Sigmoid colon (tissue), 4 donors: ENCODE measurements at regions not wholly inside any gene's neighbourhood (a gene's known extent, or its start where the extent isn't known, plus 50 kb on each side); places are given as distances from the start of the nearest gene placed in this dataset.

Experiments
- EP300 ChIP-seq, 4 donors: sonication (generic); formaldehyde crosslinking; IDR thresholded peaks; one replicate each; pipeline ENCODE4 v1.6.1; 2017; ENCODE audit warnings: antibody characterized with exemption in 4 of 4
- POLR2A ChIP-seq, 2 donors: fragments of 450-650 bp; IDR thresholded peaks; one replicate each; pipeline ENCODE4 v1.6.1; 2016; ENCODE audit warnings: antibody characterized with exemption in 2 of 2, mild to moderate bottlenecking in 2 of 2, moderate library complexity in 2 of 2
- TF ChIP-seq, protein P1 (sequence below), 4 experiments: fragments of 450-650 bp in 3 of 4; fragments of 200-600 bp in 1 of 4; IDR thresholded peaks; one replicate each; pipeline ENCODE4 v1.5.1; 2016 to 2019; ENCODE audit warnings: antibody characterized with exemption in 4 of 4, mild to moderate bottlenecking in 3 of 4, moderate library complexity in 2 of 4

DNA sequence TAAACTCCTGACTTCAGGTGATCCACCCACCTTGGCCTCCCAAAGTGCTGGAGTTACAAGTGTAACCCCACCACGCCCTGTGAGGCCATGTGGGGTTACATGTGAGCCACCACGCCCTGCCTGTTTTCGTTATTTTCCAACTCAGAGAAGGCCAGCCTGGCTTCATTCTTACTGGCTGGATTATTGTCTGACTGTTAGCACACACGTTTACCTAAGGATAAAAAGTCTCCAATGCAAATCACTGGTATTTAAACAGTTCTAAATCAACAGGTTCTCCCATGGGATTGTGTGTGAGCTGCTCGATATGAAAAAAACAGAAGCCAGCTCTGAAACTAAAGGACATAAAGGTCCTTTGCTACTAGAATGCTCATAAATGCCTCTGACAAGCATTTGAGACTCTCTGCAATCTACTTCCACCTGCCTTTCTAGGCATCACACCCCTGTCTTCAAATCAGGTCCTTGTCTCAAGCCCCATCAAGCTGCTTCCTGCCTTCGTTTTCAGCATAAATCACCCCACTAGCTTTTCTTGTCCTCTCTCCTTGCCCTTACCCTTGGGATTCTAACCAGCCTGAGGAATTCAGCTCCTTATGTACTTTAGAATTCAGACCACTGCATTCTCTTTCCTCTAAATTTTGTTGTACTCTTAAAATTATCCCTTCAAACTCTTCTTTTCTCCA is 265.0 kb downstream of the DUSP6 start:
- TF ChIP-seq, protein P1, sequence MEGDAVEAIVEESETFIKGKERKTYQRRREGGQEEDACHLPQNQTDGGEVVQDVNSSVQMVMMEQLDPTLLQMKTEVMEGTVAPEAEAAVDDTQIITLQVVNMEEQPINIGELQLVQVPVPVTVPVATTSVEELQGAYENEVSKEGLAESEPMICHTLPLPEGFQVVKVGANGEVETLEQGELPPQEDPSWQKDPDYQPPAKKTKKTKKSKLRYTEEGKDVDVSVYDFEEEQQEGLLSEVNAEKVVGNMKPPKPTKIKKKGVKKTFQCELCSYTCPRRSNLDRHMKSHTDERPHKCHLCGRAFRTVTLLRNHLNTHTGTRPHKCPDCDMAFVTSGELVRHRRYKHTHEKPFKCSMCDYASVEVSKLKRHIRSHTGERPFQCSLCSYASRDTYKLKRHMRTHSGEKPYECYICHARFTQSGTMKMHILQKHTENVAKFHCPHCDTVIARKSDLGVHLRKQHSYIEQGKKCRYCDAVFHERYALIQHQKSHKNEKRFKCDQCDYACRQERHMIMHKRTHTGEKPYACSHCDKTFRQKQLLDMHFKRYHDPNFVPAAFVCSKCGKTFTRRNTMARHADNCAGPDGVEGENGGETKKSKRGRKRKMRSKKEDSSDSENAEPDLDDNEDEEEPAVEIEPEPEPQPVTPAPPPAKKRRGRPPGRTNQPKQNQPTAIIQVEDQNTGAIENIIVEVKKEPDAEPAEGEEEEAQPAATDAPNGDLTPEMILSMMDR (IDR thresholded peaks at IDR 0.05) = no peak
- no peak for TF ChIP-seq EP300 (IDR thresholded peaks at IDR 0.05)
- TF ChIP-seq POLR2A (IDR thresholded peaks at IDR 0.05) = no peak
